ENCODE measurements at regions not wholly inside any gene's neighbourhood (a gene's known extent, or its start where the extent isn't known, plus 50 kb on each side); places are given as distances from the start of the nearest gene placed in this dataset.

DNA sequence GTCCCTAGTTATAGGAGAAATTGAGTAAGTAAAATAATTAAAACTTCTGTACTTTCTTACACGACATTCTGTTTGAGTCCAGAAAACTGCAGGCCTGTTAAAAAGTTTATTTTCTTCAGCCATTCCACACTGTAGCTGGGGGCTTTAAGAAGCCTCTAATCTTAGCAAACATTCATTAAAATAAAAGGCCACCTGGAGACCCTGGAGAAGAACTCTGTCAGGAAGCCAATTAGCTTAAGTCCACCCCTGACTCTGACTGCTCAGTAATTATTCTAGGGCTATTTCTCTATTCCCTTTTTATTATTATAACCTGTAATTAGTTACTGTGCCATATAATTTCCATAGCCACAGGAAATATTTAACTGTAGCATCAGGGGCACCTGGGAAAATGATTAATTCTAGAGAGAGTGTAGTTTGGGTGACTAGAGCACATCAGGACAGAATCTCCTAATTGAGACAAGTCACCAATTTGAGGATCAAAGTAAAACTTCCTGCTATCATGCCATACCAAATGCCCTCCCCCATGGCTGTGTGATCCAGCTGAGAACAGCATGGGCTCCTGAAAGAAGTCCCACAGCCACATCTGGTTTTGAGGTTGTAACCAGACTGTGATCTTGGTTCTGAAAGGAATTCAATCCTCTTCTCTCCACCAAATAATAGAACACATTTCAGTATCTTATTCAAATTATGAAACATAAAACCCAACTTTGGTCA lies 1302.3 kb downstream of the XPNPEP1 start:
- TF ChIP-seq, protein P1, sequence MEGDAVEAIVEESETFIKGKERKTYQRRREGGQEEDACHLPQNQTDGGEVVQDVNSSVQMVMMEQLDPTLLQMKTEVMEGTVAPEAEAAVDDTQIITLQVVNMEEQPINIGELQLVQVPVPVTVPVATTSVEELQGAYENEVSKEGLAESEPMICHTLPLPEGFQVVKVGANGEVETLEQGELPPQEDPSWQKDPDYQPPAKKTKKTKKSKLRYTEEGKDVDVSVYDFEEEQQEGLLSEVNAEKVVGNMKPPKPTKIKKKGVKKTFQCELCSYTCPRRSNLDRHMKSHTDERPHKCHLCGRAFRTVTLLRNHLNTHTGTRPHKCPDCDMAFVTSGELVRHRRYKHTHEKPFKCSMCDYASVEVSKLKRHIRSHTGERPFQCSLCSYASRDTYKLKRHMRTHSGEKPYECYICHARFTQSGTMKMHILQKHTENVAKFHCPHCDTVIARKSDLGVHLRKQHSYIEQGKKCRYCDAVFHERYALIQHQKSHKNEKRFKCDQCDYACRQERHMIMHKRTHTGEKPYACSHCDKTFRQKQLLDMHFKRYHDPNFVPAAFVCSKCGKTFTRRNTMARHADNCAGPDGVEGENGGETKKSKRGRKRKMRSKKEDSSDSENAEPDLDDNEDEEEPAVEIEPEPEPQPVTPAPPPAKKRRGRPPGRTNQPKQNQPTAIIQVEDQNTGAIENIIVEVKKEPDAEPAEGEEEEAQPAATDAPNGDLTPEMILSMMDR (IDR thresholded peaks at IDR 0.05) = no peak
- H3K9me3 ChIP-seq = no peaks in the 10 kb centered on the region
- no peaks in the 10 kb centered on the region for H3K36me3 ChIP-seq
- H3K4me3 ChIP-seq (ENCODE audit: low read depth in 1 of 2, low read length in 1 of 2) = no peak overlapping the region
- no peaks in the 10 kb centered on the region for H3K4me1 ChIP-seq (ENCODE audit: control insufficient read depth in 1 of 2, insufficient read depth in 1 of 2, low read depth in 1 of 2, low read length in 1 of 2)
- H3K27ac ChIP-seq = no peak overlapping the region
- H3K27me3 ChIP-seq = no peaks in the 10 kb centered on the region

DNA sequence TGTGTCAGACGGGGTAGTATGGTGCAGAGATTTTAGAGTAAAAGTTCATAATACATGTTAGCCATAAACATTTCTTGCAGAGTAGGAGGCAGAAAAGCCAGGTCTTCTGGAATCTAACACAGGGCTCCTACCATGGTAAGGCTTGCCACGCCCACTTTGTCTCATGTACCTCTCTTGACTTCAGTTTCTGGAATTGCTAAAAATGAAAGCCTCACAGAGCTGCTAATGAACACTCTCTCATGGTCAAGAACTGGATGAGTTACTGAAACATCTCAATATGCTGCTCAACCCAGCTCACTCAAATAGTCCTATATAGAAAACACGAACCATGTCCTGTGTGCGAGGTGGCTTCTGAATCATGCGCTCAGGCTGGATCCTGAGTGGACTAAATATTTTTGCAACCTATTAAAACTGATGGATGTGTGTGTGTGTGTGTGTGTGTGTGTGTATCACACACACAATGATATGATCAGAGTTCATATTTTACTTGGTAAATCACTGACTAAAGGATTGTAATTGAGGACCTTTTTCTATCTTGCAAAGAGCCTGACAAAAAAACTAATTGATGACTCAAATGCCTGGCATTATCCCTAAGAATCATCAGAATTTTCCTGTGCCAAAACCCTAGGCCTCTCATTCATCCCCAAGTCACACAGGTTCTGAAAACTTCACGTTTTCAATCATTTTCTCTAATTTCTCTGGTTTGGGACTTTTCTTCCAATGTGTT lies 1306.6 kb downstream of the XPNPEP1 start:
- Histone ChIP-seq H3K4me1 (ENCODE audit: control insufficient read depth in 1 of 2, insufficient read depth in 1 of 2, low read depth in 1 of 2, low read length in 1 of 2) (no peaks in the 10 kb centered on the region), H3K27ac (no peak overlapping the region), H3K4me3 (ENCODE audit: low read depth in 1 of 2, low read length in 1 of 2) (no peak overlapping the region), H3K36me3 (no peaks in the 10 kb centered on the region), H3K9me3 (no peaks in the 10 kb centered on the region), H3K27me3 (no peaks in the 10 kb centered on the region)
- TF ChIP-seq, protein P1 (IDR thresholded peaks at IDR 0.05) = no peak

DNA sequence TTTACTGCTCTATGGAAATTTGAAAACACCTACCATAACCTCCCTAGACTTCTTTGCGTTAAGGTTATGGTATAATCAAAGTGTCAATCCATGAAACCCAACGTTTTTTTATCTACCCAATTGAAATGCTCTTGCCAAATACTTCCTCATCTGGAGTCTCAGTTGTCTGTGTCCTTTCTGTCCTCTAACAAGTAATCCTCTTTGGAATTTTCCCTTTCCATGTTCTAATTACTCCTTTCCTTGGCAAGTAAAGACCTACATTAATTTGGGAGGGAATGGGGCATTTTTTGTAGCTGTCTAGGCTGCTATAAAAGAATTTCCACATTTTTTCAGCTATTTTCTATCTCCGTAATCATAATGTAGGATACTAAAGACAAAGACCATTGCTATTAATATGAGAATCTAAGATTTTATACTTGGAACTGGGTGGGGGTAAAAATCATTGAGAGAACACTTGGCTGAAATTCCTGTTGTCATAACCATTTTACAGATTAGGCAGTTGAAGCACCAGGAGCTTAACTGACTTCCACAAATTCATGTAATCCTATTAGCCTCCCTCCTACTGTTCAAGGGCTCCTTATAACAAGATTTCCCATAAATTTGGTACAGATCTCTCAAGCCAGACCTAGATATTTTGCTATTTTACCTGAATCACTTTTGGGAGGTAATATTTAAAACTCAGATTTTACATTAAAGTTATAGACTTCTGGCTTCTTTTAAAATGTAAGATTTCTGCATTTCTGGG lies 1307.6 kb downstream of the XPNPEP1 start:
- TF ChIP-seq, protein P1 (IDR thresholded peaks at IDR 0.05) = no peak
- Histone ChIP-seq H3K36me3 (no peaks in the 10 kb centered on the region), H3K9me3 (no peaks in the 10 kb centered on the region), H3K27me3 (no peaks in the 10 kb centered on the region), H3K4me1 (ENCODE audit: control insufficient read depth in 1 of 2, insufficient read depth in 1 of 2, low read depth in 1 of 2, low read length in 1 of 2) (no peaks in the 10 kb centered on the region), H3K27ac (no peak overlapping the region), H3K4me3 (ENCODE audit: low read depth in 1 of 2, low read length in 1 of 2) (no peak overlapping the region)

DNA sequence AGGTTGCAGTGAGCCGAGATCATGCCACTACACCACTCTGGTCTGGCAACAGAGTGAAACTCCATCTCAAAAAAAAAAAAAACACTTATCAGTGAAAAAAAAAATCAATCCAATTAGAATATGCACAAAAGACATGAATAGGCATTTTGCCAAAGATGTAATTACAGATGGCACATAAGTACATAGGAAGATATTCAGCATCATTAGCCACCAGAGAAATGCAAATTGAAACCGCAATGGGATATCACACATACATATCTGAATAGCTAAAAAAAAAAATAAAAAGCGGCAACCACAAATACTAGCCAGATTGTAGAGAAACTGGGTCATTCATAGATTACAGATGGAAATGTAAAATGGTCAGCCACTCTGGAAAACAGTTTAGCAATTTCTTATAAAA lies 1310.8 kb downstream of the XPNPEP1 start:
- Histone ChIP-seq H3K9me3 (no peaks in the 10 kb centered on the region), H3K4me1 (ENCODE audit: control insufficient read depth in 1 of 2, insufficient read depth in 1 of 2, low read depth in 1 of 2, low read length in 1 of 2) (no peaks in the 10 kb centered on the region), H3K27ac (no peak overlapping the region), H3K27me3 (no peaks in the 10 kb centered on the region), H3K4me3 (ENCODE audit: low read depth in 1 of 2, low read length in 1 of 2) (no peak overlapping the region), H3K36me3 (no peaks in the 10 kb centered on the region)
- TF ChIP-seq, protein P1 (IDR thresholded peaks at IDR 0.05) = no peak

DNA sequence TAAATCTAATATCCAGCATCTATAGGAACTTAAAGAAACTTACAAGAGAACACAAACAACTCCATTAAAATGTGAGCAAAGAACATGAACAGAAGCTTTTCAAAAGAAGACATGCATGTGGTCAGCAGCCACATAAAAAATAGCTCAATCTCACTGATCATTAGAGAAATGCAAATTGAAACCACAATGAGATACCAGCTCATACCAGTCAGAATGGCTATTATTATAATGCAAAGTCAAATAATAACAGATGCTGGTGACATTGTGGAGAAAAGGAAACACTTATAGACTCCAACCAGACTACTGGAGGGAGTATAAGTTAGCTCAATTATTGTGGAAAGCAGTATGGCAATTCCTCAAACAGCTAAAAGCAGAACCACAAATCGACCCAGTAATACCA lies 1314.5 kb downstream of the XPNPEP1 start:
- no peaks in the 10 kb centered on the region for H3K4me1 ChIP-seq (ENCODE audit: control insufficient read depth in 1 of 2, insufficient read depth in 1 of 2, low read depth in 1 of 2, low read length in 1 of 2)
- H3K9me3 ChIP-seq = no peaks in the 10 kb centered on the region
- H3K27ac ChIP-seq = no peak overlapping the region
- H3K4me3 ChIP-seq (ENCODE audit: low read depth in 1 of 2, low read length in 1 of 2) = no peak overlapping the region
- TF ChIP-seq, protein P1 (IDR thresholded peaks at IDR 0.05) = no peak
- no peaks in the 10 kb centered on the region for H3K27me3 ChIP-seq
- no peaks in the 10 kb centered on the region for H3K36me3 ChIP-seq
